ENCODE measurements at regions not wholly inside any gene's neighbourhood (a gene's known extent, or its start where the extent isn't known, plus 50 kb on each side); places are given as distances from the start of the nearest gene placed in this dataset.

GRCh38 chr2:106629981-106630380 lies 142.8 kb downstream of the CD8B2 start:
- DNase-seq (no peak), FAIRE-seq (no peak)
- intact Hi-C loops (cut with DNase I) = no loop called here
- TF ChIP-seq CTCF (IDR thresholded peaks at IDR 0.05; ENCODE audit: borderline replicate concordance, extremely low read depth, insufficient read depth) = no peak
- Histone ChIP-seq H3K9me3 (ENCODE audit: control insufficient read depth in 2 of 3, insufficient read depth in 1 of 3, low read length in 3 of 3) (peaks cover 0 to 17% (median 0%) of the 10 kb centered on the region in 3 donors), H3K4me3 (ENCODE audit: low read length in 3 of 3) (no peak overlapping the region), H3K27me3 (ENCODE audit: control insufficient read depth, insufficient read depth, low read length) (no peaks in the 10 kb centered on the region), H3K27ac (ENCODE audit: low read depth in 2 of 2, low read length in 2 of 2) (no peak overlapping the region), H3K9ac (ENCODE audit: low read length in 3 of 3) (no peak overlapping the region), H3K36me3 (ENCODE audit: control insufficient read depth in 2 of 3, insufficient read depth in 3 of 3, low read length in 3 of 3) (no peaks in the 10 kb centered on the region), H3K4me1 (ENCODE audit: control insufficient read depth in 2 of 3, insufficient read depth in 2 of 3, low read depth in 1 of 3, low read length in 3 of 3) (no peaks in the 10 kb centered on the region)

- peaks cover 0 to 17% (median 0%) of the 10 kb centered on the region in 3 donors for H3K9me3 ChIP-seq (ENCODE audit: control insufficient read depth in 2 of 3, insufficient read depth in 1 of 3, low read length in 3 of 3)
- no peaks in the 10 kb centered on the region for H3K36me3 ChIP-seq (ENCODE audit: control insufficient read depth in 2 of 3, insufficient read depth in 3 of 3, low read length in 3 of 3)
- no peak overlapping the region for H3K27ac ChIP-seq (ENCODE audit: low read depth in 2 of 2, low read length in 2 of 2)
- no peak overlapping the region for H3K9ac ChIP-seq (ENCODE audit: low read length in 3 of 3)
- intact Hi-C loops (cut with DNase I) = no loop called here
- DNase-seq = no peak
- no peak for FAIRE-seq
- TF ChIP-seq CTCF (IDR thresholded peaks at IDR 0.05; ENCODE audit: borderline replicate concordance, extremely low read depth, insufficient read depth) = no peak
- no peaks in the 10 kb centered on the region for H3K27me3 ChIP-seq (ENCODE audit: control insufficient read depth, insufficient read depth, low read length)
- H3K4me3 ChIP-seq (ENCODE audit: low read length in 3 of 3) = no peak overlapping the region
- no peaks in the 10 kb centered on the region for H3K4me1 ChIP-seq (ENCODE audit: control insufficient read depth in 2 of 3, insufficient read depth in 2 of 3, low read depth in 1 of 3, low read length in 3 of 3)
Measured at GRCh38 chr2:106631281-106631680, 144.1 kb downstream of the CD8B2 start.

- DNase-seq (peak in 2 of 5 donors; percentile 50 to 69), FAIRE-seq (peak; percentile 94)
- no peaks in the 10 kb centered on the region for H3K9me3 ChIP-seq (ENCODE audit: control insufficient read depth in 2 of 3, insufficient read depth in 1 of 3, low read length in 3 of 3)
Measured at GRCh38 chr2:106638043-106638442, 150.9 kb downstream of the CD8B2 start.

More at GRCh38 chr2:106638043-106638442, 150.9 kb downstream of the CD8B2 start:
- Histone ChIP-seq H3K36me3 (ENCODE audit: control insufficient read depth in 2 of 3, insufficient read depth in 3 of 3, low read length in 3 of 3) (no peaks in the 10 kb centered on the region), H3K27ac (ENCODE audit: low read depth in 2 of 2, low read length in 2 of 2) (no peak overlapping the region), H3K27me3 (ENCODE audit: control insufficient read depth, insufficient read depth, low read length) (no peaks in the 10 kb centered on the region), H3K4me3 (ENCODE audit: low read length in 3 of 3) (no peak overlapping the region), H3K4me1 (ENCODE audit: control insufficient read depth in 2 of 3, insufficient read depth in 2 of 3, low read depth in 1 of 3, low read length in 3 of 3) (peaks cover 0 to 3% (median 0%) of the 10 kb centered on the region in 3 donors), H3K9ac (ENCODE audit: low read length in 3 of 3) (no peak overlapping the region)
- peak; percentile 34 for TF ChIP-seq CTCF (IDR thresholded peaks at IDR 0.05; ENCODE audit: borderline replicate concordance, extremely low read depth, insufficient read depth)
- intact Hi-C loops (cut with DNase I) = no loop called here
